Neural cell (in vitro differentiated cells): ENCODE measurements at regions not wholly inside any gene's neighbourhood (a gene's known extent, or its start where the extent isn't known, plus 50 kb on each side); places are given as distances from the start of the nearest gene placed in this dataset.

Source experiments
- H2AFZ ChIP-seq: fragments of 200-600, 300-800 bp; sonication (generic), shearing (Covaris generic); 2 replicates; pipeline ENCODE4 v1.6.0; 2014; ENCODE audit warnings: low read depth, mild to moderate bottlenecking, antibody characterized with exemption, low read length, moderate library complexity
- H3F3A ChIP-seq: fragments of 200-600 bp; shearing (Covaris generic); 2 replicates; pipeline ENCODE4 v1.6.1; 2016; ENCODE audit warnings: mild to moderate bottlenecking, moderate library complexity, mixed read lengths, antibody characterized with exemption, low read length; ENCODE audit not compliant: insufficient read depth, poor library complexity, severe bottlenecking
- H3K27ac ChIP-seq: fragments of 200-600, 300-800 bp; sonication (generic), shearing (Covaris generic); 2 replicates; pipeline ENCODE4 v1.5.1; 2014; ENCODE audit warnings: mild to moderate bottlenecking, low read length, moderate library complexity
- H3K27me3 ChIP-seq: fragments of 300-800, 200-600 bp; sonication (generic), shearing (Covaris generic); 2 replicates; pipeline ENCODE4 v1.6.0; 2014; ENCODE audit warnings: mild to moderate bottlenecking, low read depth, low read length, moderate library complexity; ENCODE audit not compliant: insufficient read depth
- H3K36me3 ChIP-seq: fragments of 300-800, 200-600 bp; sonication (generic), shearing (Covaris generic); 2 replicates; pipeline ENCODE4 v1.5.1; 2014; ENCODE audit warnings: mild to moderate bottlenecking, antibody characterized with exemption, low read length, moderate library complexity; ENCODE audit not compliant: insufficient read depth
- H3K4me2 ChIP-seq: fragments of 300-800, 200-600 bp; sonication (generic), shearing (Covaris generic); 2 replicates; pipeline ENCODE4 v1.6.0; 2014; ENCODE audit warnings: mild to moderate bottlenecking, low read length
- H3K4me3 ChIP-seq: fragments of 300-800, 200-600 bp; sonication (generic), shearing (Covaris generic); 2 replicates; pipeline ENCODE4 v1.5.1; 2014; ENCODE audit warnings: mild to moderate bottlenecking, low read length, moderate library complexity
- H3K79me2 ChIP-seq: fragments of 200-600 bp; shearing (Covaris generic); replicated peaks from 2 replicates; pipeline ENCODE4 v1.6.0; 2014; ENCODE audit warnings: mild to moderate bottlenecking, low read length, moderate library complexity; ENCODE audit not compliant: insufficient read depth
- H3K9ac ChIP-seq: fragments of 300-800, 200-600 bp; sonication (generic), shearing (Covaris generic); 2 replicates; pipeline ENCODE4 v1.6.1; 2016; ENCODE audit warnings: mild to moderate bottlenecking, low read length, mixed read lengths
- H3K9me2 ChIP-seq: fragments of 200-600 bp; shearing (Covaris generic); 2 replicates; pipeline ENCODE4 v1.6.1; 2016; ENCODE audit warnings: mild to moderate bottlenecking, low read length, mixed read lengths; ENCODE audit not compliant: insufficient read depth
- H3K9me3 ChIP-seq: fragments of 200-600, 300-800 bp; sonication (generic), shearing (Covaris generic); 2 replicates; pipeline ENCODE4 v1.6.1; 2016; ENCODE audit warnings: mild to moderate bottlenecking, mixed run types, low read length, moderate library complexity, mixed read lengths
- H4K20me1 ChIP-seq: fragments of 200-600 bp; shearing (Covaris generic); 2 replicates; pipeline ENCODE4 v1.6.1; 2016; ENCODE audit warnings: mild to moderate bottlenecking, mixed run types; ENCODE audit not compliant: insufficient read depth
- EP300 ChIP-seq: fragments of 450-650 bp; conservative IDR thresholded peaks from 2 replicates; pipeline ENCODE4 v1.6.1; 2014; ENCODE audit warnings: antibody characterized with exemption, mild to moderate bottlenecking, moderate library complexity; ENCODE audit not compliant: poor library complexity, severe bottlenecking
- EZH2 ChIP-seq: fragments of 200-600, 300-800 bp; shearing (Covaris generic), sonication (generic); IDR thresholded peaks from 2 replicates; pipeline ENCODE4 v1.6.1; 2014; ENCODE audit warnings: antibody characterized with exemption, low read length, borderline replicate concordance, mild to moderate bottlenecking; ENCODE audit not compliant: insufficient read depth, poor library complexity, severe bottlenecking
- MXI1 ChIP-seq: fragments of 450-650 bp; conservative IDR thresholded peaks from 2 replicates; pipeline ENCODE4 v1.6.1; 2014; ENCODE audit warnings: antibody characterized with exemption, mild to moderate bottlenecking; ENCODE audit not compliant: poor library complexity, severe bottlenecking
- POLR2AphosphoS5 ChIP-seq: IDR thresholded peaks from 2 replicates; pipeline ENCODE4 v1.6.1; 2012
- RAD21 ChIP-seq: fragments of 450-650 bp; conservative IDR thresholded peaks from 2 replicates; pipeline ENCODE4 v1.6.1; 2014; ENCODE audit warnings: antibody characterized with exemption, mild to moderate bottlenecking, moderate library complexity
- SMC3 ChIP-seq: fragments of 450-650 bp; conservative IDR thresholded peaks from 2 replicates; pipeline ENCODE4 v1.6.1; 2014; ENCODE audit warnings: antibody characterized with exemption, mild to moderate bottlenecking, moderate library complexity; ENCODE audit not compliant: poor library complexity
- TAF1 ChIP-seq: IDR thresholded peaks from 2 replicates; pipeline ENCODE4 v1.6.1; 2012; ENCODE audit warnings: low read depth
- TF ChIP-seq, protein P1 (sequence below): fragments of 450-650 bp; IDR thresholded peaks from 2 replicates; pipeline ENCODE4 v1.5.1; 2014; ENCODE audit warnings: antibody characterized with exemption, mild to moderate bottlenecking, moderate library complexity; ENCODE audit not compliant: poor library complexity, severe bottlenecking
- TF ChIP-seq, protein P2 (sequence below): IDR thresholded peaks from 2 replicates; pipeline ENCODE4 v1.6.1; 2012; ENCODE audit warnings: borderline replicate concordance

DNA sequence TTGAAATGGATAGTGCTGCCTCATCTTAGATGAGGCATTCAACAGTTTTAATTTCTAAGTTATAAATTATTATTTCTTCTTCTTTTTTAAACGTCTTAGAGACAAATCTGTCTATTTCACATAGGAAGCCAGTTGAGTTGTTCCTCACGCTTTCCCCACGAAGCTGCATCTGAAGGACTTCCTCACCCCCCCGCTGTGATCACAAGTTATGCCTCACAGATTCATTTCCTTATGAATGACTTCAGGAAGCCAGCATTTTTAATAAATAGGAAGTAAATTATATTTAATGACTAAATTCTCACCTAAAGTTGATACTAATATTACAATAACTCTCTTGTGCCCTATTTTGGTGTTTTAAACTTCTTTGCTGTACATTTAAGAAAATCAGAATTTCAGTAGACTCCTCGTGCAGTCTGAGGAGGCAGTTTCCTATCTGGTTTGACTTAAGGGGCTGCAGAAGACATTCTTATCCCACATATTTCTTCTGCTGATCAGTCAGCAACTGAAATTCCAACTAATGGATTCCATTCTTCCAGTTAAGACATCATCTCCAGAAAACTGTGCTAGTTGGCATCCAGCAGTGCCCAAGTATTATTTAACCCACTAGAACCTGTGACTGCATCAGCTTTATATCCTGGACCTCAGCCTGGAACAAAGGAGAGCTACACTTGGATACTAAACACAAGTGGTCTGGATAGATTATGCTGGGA lies 182.7 kb upstream of the CCN2 start:
- no peaks in the 10 kb centered on the region for H3K27me3 ChIP-seq
- no peaks in the 10 kb centered on the region for H3F3A ChIP-seq
- no peaks in the 10 kb centered on the region for H4K20me1 ChIP-seq
- no peak overlapping the region for H2AFZ ChIP-seq
- no peak overlapping the region for H3K4me2 ChIP-seq
- no peak overlapping the region for H3K9ac ChIP-seq
- no peak overlapping the region for H3K4me3 ChIP-seq
- no peaks in the 10 kb centered on the region for H3K36me3 ChIP-seq
- no peaks in the 10 kb centered on the region for H3K79me2 ChIP-seq
- TF ChIP-seq EZH2 (no peak), POLR2AphosphoS5 (no peak), TAF1 (no peak), MXI1 (no peak), EP300 (no peak), RAD21 (no peak), SMC3 (no peak)
- TF ChIP-seq, protein P1, sequence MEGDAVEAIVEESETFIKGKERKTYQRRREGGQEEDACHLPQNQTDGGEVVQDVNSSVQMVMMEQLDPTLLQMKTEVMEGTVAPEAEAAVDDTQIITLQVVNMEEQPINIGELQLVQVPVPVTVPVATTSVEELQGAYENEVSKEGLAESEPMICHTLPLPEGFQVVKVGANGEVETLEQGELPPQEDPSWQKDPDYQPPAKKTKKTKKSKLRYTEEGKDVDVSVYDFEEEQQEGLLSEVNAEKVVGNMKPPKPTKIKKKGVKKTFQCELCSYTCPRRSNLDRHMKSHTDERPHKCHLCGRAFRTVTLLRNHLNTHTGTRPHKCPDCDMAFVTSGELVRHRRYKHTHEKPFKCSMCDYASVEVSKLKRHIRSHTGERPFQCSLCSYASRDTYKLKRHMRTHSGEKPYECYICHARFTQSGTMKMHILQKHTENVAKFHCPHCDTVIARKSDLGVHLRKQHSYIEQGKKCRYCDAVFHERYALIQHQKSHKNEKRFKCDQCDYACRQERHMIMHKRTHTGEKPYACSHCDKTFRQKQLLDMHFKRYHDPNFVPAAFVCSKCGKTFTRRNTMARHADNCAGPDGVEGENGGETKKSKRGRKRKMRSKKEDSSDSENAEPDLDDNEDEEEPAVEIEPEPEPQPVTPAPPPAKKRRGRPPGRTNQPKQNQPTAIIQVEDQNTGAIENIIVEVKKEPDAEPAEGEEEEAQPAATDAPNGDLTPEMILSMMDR = no peak
- TF ChIP-seq, protein P2, sequence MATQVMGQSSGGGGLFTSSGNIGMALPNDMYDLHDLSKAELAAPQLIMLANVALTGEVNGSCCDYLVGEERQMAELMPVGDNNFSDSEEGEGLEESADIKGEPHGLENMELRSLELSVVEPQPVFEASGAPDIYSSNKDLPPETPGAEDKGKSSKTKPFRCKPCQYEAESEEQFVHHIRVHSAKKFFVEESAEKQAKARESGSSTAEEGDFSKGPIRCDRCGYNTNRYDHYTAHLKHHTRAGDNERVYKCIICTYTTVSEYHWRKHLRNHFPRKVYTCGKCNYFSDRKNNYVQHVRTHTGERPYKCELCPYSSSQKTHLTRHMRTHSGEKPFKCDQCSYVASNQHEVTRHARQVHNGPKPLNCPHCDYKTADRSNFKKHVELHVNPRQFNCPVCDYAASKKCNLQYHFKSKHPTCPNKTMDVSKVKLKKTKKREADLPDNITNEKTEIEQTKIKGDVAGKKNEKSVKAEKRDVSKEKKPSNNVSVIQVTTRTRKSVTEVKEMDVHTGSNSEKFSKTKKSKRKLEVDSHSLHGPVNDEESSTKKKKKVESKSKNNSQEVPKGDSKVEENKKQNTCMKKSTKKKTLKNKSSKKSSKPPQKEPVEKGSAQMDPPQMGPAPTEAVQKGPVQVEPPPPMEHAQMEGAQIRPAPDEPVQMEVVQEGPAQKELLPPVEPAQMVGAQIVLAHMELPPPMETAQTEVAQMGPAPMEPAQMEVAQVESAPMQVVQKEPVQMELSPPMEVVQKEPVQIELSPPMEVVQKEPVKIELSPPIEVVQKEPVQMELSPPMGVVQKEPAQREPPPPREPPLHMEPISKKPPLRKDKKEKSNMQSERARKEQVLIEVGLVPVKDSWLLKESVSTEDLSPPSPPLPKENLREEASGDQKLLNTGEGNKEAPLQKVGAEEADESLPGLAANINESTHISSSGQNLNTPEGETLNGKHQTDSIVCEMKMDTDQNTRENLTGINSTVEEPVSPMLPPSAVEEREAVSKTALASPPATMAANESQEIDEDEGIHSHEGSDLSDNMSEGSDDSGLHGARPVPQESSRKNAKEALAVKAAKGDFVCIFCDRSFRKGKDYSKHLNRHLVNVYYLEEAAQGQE = no peak
- no peaks in the 10 kb centered on the region for H3K9me3 ChIP-seq
- no peaks in the 10 kb centered on the region for H3K9me2 ChIP-seq
- no peak overlapping the region for H3K27ac ChIP-seq

DNA sequence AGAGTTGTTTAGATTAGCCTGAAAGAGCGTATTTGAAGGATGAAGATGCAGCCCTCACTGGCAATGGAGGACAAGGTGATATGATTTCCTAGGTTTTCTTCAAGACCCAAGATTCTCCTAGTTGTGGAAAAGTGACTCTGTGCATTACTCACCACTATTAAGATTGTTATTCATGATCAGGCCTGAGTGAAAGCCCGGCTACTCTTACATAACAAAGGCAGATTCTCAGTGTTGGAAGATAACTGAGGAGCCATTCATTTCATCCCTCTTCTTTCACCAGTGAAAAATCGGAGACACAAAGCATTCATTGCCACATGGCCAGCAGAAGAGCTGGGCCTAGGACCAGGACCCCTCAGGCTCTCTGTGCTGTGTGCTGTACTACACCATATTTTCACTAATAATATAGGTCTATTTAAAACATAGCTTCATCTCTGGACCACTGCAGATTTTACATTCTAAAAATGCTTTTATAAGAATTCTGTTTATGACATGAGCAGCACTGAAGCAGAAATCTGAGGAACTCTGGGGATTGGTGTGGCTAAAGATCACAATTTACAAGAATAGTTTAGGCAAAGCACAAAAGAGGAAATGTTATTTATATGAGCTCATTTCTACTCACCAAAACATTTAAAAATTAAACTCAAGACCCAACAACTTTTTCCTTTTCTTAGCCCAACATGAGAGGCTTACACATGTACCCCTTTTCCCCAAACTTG lies 181.9 kb upstream of the CCN2 start:
- Histone ChIP-seq H4K20me1 (no peaks in the 10 kb centered on the region), H3K36me3 (no peaks in the 10 kb centered on the region), H3K9ac (no peak overlapping the region), H3K27me3 (no peaks in the 10 kb centered on the region), H3K9me3 (no peaks in the 10 kb centered on the region), H3K27ac (no peak overlapping the region), H3K4me3 (no peak overlapping the region), H2AFZ (no peak overlapping the region), H3K9me2 (no peaks in the 10 kb centered on the region), H3K4me2 (no peak overlapping the region), H3K79me2 (no peaks in the 10 kb centered on the region), H3F3A (no peaks in the 10 kb centered on the region)
- no peak for TF ChIP-seq POLR2AphosphoS5
- TF ChIP-seq, protein P2 = no peak
- TF ChIP-seq SMC3 = no peak
- TF ChIP-seq RAD21 = no peak
- TF ChIP-seq, protein P1 = no peak
- no peak for TF ChIP-seq EP300
- no peak for TF ChIP-seq TAF1
- TF ChIP-seq EZH2 = no peak
- TF ChIP-seq MXI1 = no peak
